Osteoblast (primary cell): ENCODE measurements at regions not wholly inside any gene's neighbourhood (a gene's known extent, or its start where the extent isn't known, plus 50 kb on each side); places are given as distances from the start of the nearest gene placed in this dataset.

ENCODE experiments used
- DNase-seq: peaks from one replicate; pipeline ENCODE4 v3.0.0; 2011; ENCODE audit warnings: low spot score, mixed read lengths; ENCODE audit not compliant: insufficient read length; ENCODE audit errors: missing footprints
- H2AFZ ChIP-seq: 2 replicates; pipeline ENCODE4 v1.6.0; 2011; ENCODE audit warnings: mild to moderate bottlenecking, low read length
- H3K27ac ChIP-seq: 2 replicates; pipeline ENCODE4 v1.5.1; 2011; ENCODE audit warnings: mild to moderate bottlenecking, low read depth, low read length, moderate library complexity
- H3K27me3 ChIP-seq: 2 replicates; pipeline ENCODE4 v1.6.0; 2012; ENCODE audit warnings: mild to moderate bottlenecking, control low read depth, inconsistent platforms, low read length, moderate library complexity; ENCODE audit not compliant: insufficient read depth
- H3K36me3 ChIP-seq: 2 replicates; pipeline ENCODE4 v1.5.1; 2011; ENCODE audit warnings: mild to moderate bottlenecking, low read length, control low read depth, moderate library complexity; ENCODE audit not compliant: insufficient read depth
- H3K4me1 ChIP-seq: 2 replicates; pipeline ENCODE4 v1.5.1; 2011; ENCODE audit warnings: mild to moderate bottlenecking, low read length, control low read depth, moderate library complexity; ENCODE audit not compliant: insufficient read depth
- H3K4me2 ChIP-seq: 2 replicates; pipeline ENCODE4 v1.6.0; 2011; ENCODE audit warnings: mild to moderate bottlenecking, low read length; ENCODE audit not compliant: insufficient read depth
- H3K4me3 ChIP-seq: fragments of 200-600 bp; sonication (generic); 3 replicates; pipeline ENCODE4 v1.5.1; 2012; ENCODE audit warnings: mild to moderate bottlenecking, low read length, inconsistent platforms; ENCODE audit not compliant: insufficient read depth
- H3K79me2 ChIP-seq: 2 replicates; pipeline ENCODE4 v1.6.0; 2012; ENCODE audit warnings: mild to moderate bottlenecking, low read length, control low read depth, inconsistent platforms; ENCODE audit not compliant: insufficient read depth
- H3K9me3 ChIP-seq: 2 replicates; pipeline ENCODE4 v1.5.1; 2011; ENCODE audit warnings: low read depth, low read length, control low read depth
- H4K20me1 ChIP-seq: 2 replicates; pipeline ENCODE4 v1.6.0; 2012; ENCODE audit warnings: mild to moderate bottlenecking, low read length, control low read depth; ENCODE audit not compliant: insufficient read depth
- CTCF ChIP-seq: IDR thresholded peaks from 2 replicates; pipeline ENCODE4 v1.5.1; 2011; ENCODE audit warnings: mild to moderate bottlenecking, low read depth, low read length, moderate library complexity; ENCODE audit errors: extremely low read depth

DNA sequence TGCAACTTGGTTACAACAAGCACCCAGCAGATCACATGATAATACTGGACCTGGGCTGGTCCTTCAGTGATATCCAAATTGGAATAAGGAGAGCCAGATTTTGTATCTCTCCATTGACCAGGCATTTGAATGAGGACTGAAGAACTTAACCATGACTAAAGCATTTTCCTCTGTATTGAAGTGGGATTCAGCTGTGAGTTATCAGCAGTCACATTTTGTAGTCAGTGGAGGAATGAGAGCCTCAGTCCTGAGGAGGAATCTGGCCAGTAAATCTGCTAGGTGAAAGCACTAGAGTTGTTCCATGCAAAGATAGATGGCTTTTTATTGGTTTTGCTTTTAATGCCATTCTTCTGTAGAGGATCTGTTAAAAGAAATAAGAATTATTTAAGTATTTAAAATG is 1506.0 kb downstream of the PCDH7 start:
- Histone ChIP-seq H3K27me3 (no peaks in the 10 kb centered on the region), H4K20me1 (no peaks in the 10 kb centered on the region), H3K27ac (no peak overlapping the region), H3K79me2 (no peaks in the 10 kb centered on the region), H2AFZ (no peak overlapping the region), H3K4me3 (no peak overlapping the region), H3K9me3 (no peaks in the 10 kb centered on the region), H3K4me1 (no peaks in the 10 kb centered on the region), H3K4me2 (no peak overlapping the region), H3K36me3 (no peaks in the 10 kb centered on the region)
- no peak for TF ChIP-seq CTCF
- DNase-seq: no peak

DNA sequence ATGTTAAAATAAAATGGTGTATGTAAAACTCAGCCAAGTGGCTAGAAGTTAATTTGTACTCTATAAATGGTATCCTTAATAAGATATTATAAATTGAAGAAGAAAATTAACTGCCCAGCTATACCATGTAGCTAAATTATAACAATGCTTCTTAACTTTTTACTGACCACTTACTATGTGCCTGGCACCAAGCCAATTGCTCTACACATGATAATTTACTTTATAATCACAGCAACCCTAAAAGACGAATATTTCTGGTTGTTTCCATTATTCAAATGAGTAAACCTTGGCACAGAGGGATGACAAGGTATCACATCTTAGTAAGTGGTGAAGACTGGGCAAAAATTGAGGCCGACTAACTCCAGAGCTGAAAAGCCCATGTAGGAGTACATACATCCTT is 1506.6 kb downstream of the PCDH7 start:
- H3K36me3 ChIP-seq: no peaks in the 10 kb centered on the region
- no peak overlapping the region for H3K4me2 ChIP-seq
- no peaks in the 10 kb centered on the region for H3K79me2 ChIP-seq
- no peak overlapping the region for H3K27ac ChIP-seq
- no peaks in the 10 kb centered on the region for H3K4me1 ChIP-seq
- H3K27me3 ChIP-seq: no peaks in the 10 kb centered on the region
- no peak for DNase-seq
- no peak overlapping the region for H3K4me3 ChIP-seq
- no peaks in the 10 kb centered on the region for H3K9me3 ChIP-seq
- TF ChIP-seq CTCF: no peak
- H2AFZ ChIP-seq: no peak overlapping the region
- H4K20me1 ChIP-seq: no peaks in the 10 kb centered on the region

- Histone ChIP-seq H3K27me3 (no peaks in the 10 kb centered on the region), H3K4me3 (no peak overlapping the region), H3K36me3 (no peaks in the 10 kb centered on the region), H3K4me2 (no peak overlapping the region), H3K27ac (no peak overlapping the region), H3K4me1 (no peaks in the 10 kb centered on the region), H4K20me1 (no peaks in the 10 kb centered on the region), H3K9me3 (peaks cover 3% of the 10 kb centered on the region), H2AFZ (no peak overlapping the region), H3K79me2 (no peaks in the 10 kb centered on the region)
- no peak for DNase-seq
- TF ChIP-seq CTCF: no peak
These were observed 1523.8 kb downstream of the PCDH7 start for GRCh38 chr4:32243926-32244325.

GRCh38 chr4:32249040-32249439 is 1528.9 kb downstream of the PCDH7 start:
- H3K27me3 ChIP-seq: no peaks in the 10 kb centered on the region
- H3K27ac ChIP-seq: no peak overlapping the region
- H3K4me1 ChIP-seq: no peaks in the 10 kb centered on the region
- H2AFZ ChIP-seq: no peak overlapping the region
- peaks cover under 1% of the 10 kb centered on the region for H3K9me3 ChIP-seq
- H3K4me2 ChIP-seq: no peak overlapping the region
- TF ChIP-seq CTCF: no peak
- no peaks in the 10 kb centered on the region for H4K20me1 ChIP-seq
- no peak for DNase-seq
- H3K4me3 ChIP-seq: no peak overlapping the region
- H3K36me3 ChIP-seq: no peaks in the 10 kb centered on the region
- no peaks in the 10 kb centered on the region for H3K79me2 ChIP-seq
